HFF-Myc (cell line): ENCODE measurements at regions not wholly inside any gene's neighbourhood (a gene's known extent, or its start where the extent isn't known, plus 50 kb on each side); places are given as distances from the start of the nearest gene placed in this dataset.

Experiments used
- DNase-seq: peaks from one replicate; pipeline ENCODE4 v3.0.0-alpha.2; 2011; ENCODE audit warnings: low read depth; ENCODE audit errors: extremely low read depth
- H3K4me3 ChIP-seq: replicated peaks from 2 replicates; pipeline ENCODE4 v1.5.1; 2011; ENCODE audit warnings: low read depth, mild to moderate bottlenecking, control low read depth, low read length
- CTCF ChIP-seq: IDR thresholded peaks from 2 replicates; pipeline ENCODE4 v1.5.1; 2012; ENCODE audit warnings: mild to moderate bottlenecking, low read depth, low read length, control low read depth; ENCODE audit errors: missing control alignments

DNA sequence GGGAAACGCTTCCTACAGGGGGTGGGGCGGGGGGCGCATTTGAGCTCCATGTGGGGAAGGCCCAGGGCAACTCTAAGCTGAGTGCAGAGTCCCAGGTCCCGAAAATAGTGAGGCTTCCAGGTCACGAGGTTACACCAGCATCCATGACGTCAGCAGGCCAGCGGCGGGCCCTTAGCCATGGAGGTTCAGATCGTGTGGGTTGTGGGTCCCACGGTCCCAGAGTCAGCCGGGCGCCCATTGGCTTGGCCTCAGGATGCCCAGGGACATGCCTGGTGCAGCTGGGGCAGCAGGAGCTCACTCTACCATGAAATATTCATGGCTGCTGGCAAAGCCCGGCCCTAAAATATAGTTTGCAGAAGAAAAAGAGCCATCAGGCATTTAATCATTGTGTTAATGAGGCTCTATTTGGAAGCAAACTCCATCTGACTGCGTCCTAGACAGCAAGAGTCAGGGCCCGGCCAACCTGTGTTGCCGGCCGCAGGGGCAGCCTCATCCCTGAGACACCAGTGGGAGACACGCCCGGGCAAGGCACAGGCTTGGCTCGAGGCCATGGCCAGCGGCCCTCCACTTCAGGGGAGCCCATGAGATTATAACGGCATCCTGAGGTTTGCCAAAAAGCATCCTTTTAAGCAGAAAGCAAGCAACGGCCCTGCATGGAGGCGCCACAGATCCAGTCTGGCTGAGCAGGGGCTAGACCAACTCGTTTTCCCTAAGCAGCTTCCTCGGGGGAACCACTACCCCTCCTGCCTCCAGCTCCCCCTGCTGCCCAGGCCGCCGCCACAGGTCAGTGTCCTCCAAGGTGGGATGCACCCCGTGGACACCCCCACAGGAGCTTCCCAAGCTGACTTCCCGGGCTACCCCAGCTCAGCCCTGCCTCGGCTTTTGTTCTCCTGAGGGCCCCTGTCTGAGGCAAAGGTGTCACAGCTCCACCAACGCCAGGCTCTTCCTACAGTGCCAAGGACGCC is 108.9 kb upstream of the PPP1R26 start:
- no peak overlapping the region for H3K4me3 ChIP-seq
- TF ChIP-seq CTCF, result no peak
- DNase-seq, result no peak

GRCh38 chr9:135371535-135371934 is 108.0 kb upstream of the PPP1R26 start:
- H3K4me3 ChIP-seq, result no peak overlapping the region
- no peak for DNase-seq
- TF ChIP-seq CTCF, result no peak

GRCh38 chr9:135372036-135372435 is 107.5 kb upstream of the PPP1R26 start:
- DNase-seq, result no peak
- TF ChIP-seq CTCF, result no peak
- H3K4me3 ChIP-seq, result no peak overlapping the region

GRCh38 chr9:135372501-135373008 is 107.0 kb upstream of the PPP1R26 start:
- DNase-seq, result no peak
- H3K4me3 ChIP-seq, result no peak overlapping the region
- TF ChIP-seq CTCF, result no peak

DNA sequence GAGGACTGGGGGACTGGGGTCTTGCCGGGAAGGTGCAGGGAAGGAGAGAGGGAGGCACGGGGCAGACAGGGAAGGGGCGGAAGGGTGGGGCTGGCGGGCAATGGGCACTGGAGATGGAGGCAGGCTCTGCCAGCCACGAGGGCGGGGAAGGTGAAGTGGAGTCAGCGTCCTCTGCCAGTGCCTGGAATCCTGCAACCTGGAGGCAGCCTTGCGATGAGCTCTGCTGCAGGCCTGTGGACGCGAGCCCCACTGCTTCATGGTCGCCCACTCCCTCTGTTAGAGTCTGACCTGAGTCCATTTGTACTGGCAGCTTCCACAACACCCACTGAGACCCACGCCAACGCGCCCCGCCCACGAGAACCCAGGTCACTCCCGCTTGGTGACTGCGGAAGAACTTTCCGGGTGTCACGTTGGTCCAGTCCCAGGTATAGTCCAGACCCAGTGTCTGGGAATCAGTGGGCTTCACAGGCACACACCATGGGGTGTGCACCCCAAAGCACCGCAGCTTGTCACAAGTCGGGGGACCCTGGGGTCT is 106.4 kb upstream of the PPP1R26 start:
- no peak overlapping the region for H3K4me3 ChIP-seq
- no peak for TF ChIP-seq CTCF
- DNase-seq, result no peak

- no peak for TF ChIP-seq CTCF
- H3K4me3 ChIP-seq, result no peak overlapping the region
- DNase-seq, result no peak
These were observed 105.8 kb upstream of the PPP1R26 start for GRCh38 chr9:135373820-135374219.
